ENCODE measurements at regions not wholly inside any gene's neighbourhood (a gene's known extent, or its start where the extent isn't known, plus 50 kb on each side); places are given as distances from the start of the nearest gene placed in this dataset.

DNA sequence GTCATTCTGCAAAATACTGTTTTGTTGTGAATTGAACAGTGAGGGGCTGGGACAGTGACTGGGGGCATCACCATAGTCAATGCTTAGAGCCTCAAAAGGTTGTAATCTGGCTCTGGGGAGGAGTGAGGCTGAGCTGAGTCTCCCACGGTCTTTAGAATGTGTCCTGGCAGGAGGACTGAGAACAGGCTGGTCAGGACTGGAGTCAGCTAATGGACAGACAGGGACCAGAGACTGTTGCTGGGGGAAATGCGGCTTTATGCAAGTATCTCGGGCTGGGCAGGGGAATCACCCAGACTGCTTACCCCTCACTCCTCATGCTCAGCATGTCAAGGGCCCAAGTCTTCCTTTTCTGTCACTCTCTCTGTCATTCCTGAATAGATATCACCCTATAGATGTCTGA is 346.5 kb downstream of the TYW1 start:
- Histone ChIP-seq H3K4me3 (no peak overlapping the region), H3K9me3 (peaks cover 0 to 5% (median 0%) of the 10 kb centered on the region in 3 donors), H3K36me3 (peaks cover 26 to 69% (median 39%) of the 10 kb centered on the region in 3 donors), H3K4me1 (no peaks in the 10 kb centered on the region), H3K27me3 (no peaks in the 10 kb centered on the region), H3K27ac (no peak overlapping the region)
- TF ChIP-seq, protein P1, sequence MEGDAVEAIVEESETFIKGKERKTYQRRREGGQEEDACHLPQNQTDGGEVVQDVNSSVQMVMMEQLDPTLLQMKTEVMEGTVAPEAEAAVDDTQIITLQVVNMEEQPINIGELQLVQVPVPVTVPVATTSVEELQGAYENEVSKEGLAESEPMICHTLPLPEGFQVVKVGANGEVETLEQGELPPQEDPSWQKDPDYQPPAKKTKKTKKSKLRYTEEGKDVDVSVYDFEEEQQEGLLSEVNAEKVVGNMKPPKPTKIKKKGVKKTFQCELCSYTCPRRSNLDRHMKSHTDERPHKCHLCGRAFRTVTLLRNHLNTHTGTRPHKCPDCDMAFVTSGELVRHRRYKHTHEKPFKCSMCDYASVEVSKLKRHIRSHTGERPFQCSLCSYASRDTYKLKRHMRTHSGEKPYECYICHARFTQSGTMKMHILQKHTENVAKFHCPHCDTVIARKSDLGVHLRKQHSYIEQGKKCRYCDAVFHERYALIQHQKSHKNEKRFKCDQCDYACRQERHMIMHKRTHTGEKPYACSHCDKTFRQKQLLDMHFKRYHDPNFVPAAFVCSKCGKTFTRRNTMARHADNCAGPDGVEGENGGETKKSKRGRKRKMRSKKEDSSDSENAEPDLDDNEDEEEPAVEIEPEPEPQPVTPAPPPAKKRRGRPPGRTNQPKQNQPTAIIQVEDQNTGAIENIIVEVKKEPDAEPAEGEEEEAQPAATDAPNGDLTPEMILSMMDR (IDR thresholded peaks at IDR 0.05), result no peak
- no peak for DNase-seq
- intact Hi-C loops (cut with DNase I; ENCODE audit: low total_unique reads), result no loop called here

DNA sequence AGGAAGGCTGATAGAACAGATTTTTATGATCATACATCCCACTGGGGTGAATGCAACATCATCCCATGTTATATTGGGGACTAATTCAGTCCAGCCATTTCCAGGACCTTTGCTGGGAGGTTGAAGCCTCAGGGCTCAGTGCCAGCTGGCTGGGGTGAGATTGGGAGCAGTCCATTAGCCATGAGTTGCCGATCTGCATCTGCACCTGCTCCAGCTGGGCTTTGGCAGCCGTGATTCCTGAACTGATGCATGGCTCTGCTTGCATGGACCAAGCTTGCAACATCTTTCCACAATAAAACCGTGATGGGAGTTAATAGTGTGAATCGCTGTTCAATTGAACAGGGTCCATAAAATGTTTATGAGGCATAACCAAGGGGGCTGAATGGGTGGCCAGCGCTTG is 346.9 kb downstream of the TYW1 start:
- Histone ChIP-seq H3K9me3 (peaks cover 0 to 5% (median 0%) of the 10 kb centered on the region in 3 donors), H3K4me3 (no peak overlapping the region), H3K27me3 (no peaks in the 10 kb centered on the region), H3K27ac (no peak overlapping the region), H3K36me3 (peaks cover 26 to 73% (median 39%) of the 10 kb centered on the region in 3 donors), H3K4me1 (no peaks in the 10 kb centered on the region)
- intact Hi-C loops (cut with DNase I; ENCODE audit: low total_unique reads), result no loop called here
- DNase-seq, result no peak
- TF ChIP-seq, protein P1 (IDR thresholded peaks at IDR 0.05), result no peak

GRCh38 chr7:67344481-67345193 is 348.0 kb downstream of the TYW1 start:
- intact Hi-C loops (cut with DNase I; ENCODE audit: low total_unique reads), result no loop called here
- TF ChIP-seq, protein P1 (IDR thresholded peaks at IDR 0.05), result no peak
- peaks cover 0 to 5% (median 0%) of the 10 kb centered on the region in 3 donors for H3K9me3 ChIP-seq
- DNase-seq, result no peak
- no peaks in the 10 kb centered on the region for H3K27me3 ChIP-seq
- peaks cover 26 to 74% (median 39%) of the 10 kb centered on the region in 3 donors for H3K36me3 ChIP-seq
- H3K4me3 ChIP-seq, result no peak overlapping the region
- no peaks in the 10 kb centered on the region for H3K4me1 ChIP-seq
- H3K27ac ChIP-seq, result no peak overlapping the region

DNA sequence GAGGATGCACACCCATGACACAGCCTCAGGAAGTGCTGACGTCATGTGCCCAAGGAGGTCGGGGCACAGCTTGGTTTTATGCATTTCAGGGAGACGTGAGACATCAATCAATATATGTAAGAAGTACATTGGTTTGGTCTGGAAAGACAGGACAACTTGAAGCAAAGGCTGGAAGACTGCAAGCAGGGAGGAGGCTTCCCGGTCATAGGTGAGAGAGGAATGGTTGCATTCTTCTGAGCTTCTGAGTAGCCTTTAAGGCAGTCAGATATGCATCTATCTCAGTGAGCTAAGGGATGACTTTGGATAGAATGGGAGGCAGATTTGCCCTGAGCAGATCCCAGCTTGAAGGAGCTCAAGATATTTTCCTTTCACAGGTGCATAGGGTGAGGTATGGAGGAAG is 349.5 kb downstream of the TYW1 start:
- Histone ChIP-seq H3K36me3 (peaks cover 20 to 59% (median 31%) of the 10 kb centered on the region in 3 donors), H3K4me3 (no peak overlapping the region), H3K27me3 (no peaks in the 10 kb centered on the region), H3K27ac (no peak overlapping the region), H3K4me1 (no peaks in the 10 kb centered on the region), H3K9me3 (peaks cover 0 to 5% (median 0%) of the 10 kb centered on the region in 3 donors)
- TF ChIP-seq, protein P1 (IDR thresholded peaks at IDR 0.05), result no peak
- intact Hi-C loops (cut with DNase I; ENCODE audit: low total_unique reads), result no loop called here
- DNase-seq, result no peak

- peaks cover 17 to 51% (median 25%) of the 10 kb centered on the region in 3 donors for H3K36me3 ChIP-seq
- no peaks in the 10 kb centered on the region for H3K4me1 ChIP-seq
- no peak overlapping the region for H3K4me3 ChIP-seq
- no peaks in the 10 kb centered on the region for H3K27me3 ChIP-seq
- peaks cover 0 to 5% (median 0%) of the 10 kb centered on the region in 3 donors for H3K9me3 ChIP-seq
- DNase-seq, result no peak
- TF ChIP-seq, protein P1 (IDR thresholded peaks at IDR 0.05), result no peak
- intact Hi-C loops (cut with DNase I; ENCODE audit: low total_unique reads), result no loop called here
- no peak overlapping the region for H3K27ac ChIP-seq
These were observed 350.2 kb downstream of the TYW1 start for GRCh38 chr7:67346876-67347275.
